Activated gamma-delta T cell treated with Interleukin-2 at 50 U/mL for 16 hours (primary cell): ENCODE measurements at regions not wholly inside any gene's neighbourhood (a gene's known extent, or its start where the extent isn't known, plus 50 kb on each side); places are given as distances from the start of the nearest gene placed in this dataset.

Source experiments
- DNase-seq: peaks from one replicate; pipeline ENCODE4 v3.0.0-alpha.2; 2020

DNA sequence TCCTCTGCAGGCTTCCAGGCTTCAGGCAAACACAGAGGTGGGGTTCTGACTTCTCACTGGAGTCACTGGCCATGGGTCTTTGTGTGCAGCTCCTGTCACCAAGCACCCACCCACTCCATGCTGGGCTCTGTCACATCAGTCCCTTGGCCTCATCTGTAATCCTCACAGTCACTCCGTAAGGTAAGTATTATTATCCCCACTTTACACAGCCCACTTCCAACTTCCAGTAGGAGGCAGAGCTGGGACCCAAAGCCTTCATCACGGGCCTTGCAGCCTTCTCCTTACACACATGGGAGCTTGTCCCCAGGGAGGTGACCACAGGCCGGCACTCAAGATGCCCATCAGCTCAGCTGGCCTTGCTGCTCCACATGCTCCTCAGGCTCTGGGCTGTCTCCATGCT, 266.7 kb upstream of the B3GAT1 start:
- no peak for DNase-seq

DNA sequence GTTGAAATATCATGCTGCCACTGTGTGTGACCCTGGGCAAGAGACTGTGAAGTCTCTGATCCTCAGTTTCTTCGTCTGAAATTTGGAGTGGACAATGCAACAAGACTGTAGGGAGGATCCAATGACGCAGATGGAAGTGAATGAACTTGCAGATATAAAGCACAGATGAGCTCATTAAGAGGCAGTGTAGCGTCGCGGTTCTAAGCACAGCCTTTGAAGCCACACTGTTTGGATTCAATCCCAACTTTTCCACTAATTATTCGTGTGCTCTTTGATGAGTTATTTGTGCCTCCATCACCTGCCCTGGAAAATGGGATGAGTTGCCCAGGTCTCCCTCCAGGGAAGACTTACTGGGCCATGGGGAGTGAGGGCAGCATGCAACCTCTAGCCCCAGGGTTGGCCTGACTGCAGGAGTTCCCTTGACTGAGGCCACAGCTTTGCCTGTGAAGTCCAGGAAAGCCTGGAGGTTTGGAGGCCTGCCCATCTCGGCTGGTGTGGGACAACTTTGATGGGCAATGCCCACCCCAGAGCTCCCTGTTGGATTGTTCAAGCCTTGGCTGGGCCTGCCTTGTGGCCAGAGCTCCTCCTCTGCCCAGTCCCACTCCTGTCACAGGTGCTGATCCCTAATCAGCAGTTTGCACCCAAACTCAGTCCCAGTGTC, 266.0 kb upstream of the B3GAT1 start:
- no peak for DNase-seq

DNA sequence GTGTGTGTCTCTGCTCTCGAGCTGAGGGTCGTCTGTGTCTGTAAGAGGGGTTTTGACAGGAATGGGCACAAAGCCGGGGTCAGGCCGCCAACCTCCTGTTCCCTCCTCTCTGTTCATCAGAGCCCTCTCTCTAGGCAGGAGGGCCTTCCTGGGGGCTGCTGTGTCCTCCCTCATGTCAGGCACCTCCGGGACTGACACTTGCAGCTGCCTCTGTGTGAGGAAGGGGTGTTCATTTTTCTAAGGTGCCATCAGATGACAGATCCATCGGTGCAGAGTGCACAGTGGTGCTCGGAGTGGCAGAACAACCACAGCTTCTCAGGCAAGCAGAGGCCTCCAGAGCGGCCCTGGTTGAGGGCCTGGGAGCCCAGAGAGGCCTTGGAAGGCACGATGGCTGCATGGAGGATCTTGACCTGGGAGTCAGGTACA, 265.4 kb upstream of the B3GAT1 start:
- DNase-seq = no peak

DNA sequence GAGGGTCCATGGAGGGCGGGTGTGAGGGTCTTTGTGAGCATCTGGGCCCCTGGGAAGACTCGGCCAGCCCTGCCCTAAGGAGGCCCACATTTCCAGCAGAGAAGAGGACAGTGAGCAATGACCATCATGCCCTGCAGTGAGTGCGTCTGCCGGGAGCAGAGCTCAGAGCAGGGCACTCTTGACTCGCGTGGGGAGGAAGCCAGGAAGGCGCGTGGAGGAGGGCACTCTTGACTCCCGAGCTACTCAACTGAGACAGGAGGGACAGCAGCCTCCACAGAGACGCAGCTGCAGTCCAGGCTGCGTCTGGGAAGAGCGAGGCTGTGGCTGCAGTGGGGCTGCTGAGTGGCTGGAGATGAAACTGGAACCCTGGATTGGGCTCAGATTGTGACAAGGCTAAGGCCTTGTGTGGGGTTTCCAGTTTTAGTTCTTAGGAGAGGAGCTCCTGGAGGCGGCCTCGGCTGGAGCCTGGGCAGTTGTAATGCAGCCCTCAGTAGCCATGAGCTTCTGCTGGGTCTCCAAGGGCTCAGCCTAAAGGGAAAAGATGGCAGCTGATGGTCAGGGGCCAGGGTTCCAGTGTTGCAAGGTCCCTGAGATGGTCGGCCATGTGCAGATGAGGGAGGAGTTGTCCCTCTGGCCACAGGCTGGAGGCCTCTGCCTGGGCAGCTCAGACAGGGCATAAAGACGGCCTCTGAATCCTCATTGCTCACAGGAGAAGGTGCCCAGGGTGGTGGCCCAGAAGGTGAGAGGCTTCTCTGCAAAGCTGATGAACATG, 264.7 kb upstream of the B3GAT1 start:
- DNase-seq = no peak

DNA sequence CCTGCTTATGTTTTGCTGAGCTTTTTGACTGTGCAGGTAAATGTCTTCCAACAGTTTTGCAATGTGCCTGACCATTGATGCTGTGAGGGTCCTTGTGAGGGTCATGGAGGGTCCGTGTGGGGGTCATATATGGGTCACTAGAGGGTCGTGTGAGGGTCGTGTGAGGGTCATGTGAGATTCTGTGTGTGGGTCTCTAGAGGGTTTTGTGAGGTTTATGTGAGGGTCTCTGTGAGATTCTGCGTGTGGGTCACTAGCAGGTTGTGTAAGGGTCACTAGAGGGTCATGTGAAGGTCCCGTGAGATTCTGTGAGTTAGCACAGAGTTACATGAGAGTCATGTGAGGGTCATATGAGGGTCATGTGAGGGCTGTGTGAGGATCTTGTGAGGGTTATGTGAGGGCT, 263.9 kb upstream of the B3GAT1 start:
- DNase-seq = no peak

DNA sequence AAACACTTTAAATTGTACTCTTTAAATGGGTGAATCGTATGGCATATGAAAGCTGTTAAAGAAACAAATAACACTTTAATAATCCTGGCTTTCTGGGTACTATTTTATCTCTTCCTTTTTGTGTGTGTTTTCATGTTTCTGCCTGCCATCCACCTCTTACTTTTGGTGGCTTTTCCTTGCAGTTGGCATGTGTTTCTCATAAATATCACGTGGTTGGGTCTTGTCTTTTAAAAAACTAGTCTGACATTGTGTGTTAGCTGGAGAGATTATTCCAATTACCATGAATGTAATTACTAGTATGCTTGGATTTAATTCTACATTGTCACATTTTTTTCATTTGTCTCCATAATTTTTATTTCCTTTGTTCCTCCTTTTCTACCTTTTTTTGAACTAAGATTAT, 262.9 kb upstream of the B3GAT1 start:
- no peak for DNase-seq

DNA sequence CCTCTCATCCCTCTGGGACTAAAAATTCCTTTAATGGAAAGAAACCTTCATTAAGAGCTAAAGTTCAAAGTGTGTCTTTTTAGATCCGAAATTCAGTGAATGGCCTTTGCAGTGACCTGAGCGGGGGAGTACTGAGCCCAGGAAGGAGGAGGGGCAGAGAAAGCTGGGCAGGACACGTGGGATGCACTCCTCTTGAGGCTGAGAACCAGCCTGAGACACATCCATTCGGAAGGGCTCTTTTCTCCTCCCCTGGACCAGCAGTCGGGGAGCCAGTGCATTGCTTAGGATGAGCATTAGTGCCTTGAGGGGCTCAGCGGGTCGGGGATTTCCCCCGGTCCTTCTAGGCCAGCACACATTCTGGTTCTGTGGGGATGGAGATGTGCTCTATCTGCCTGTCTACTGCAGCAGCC, 258.9 kb upstream of the B3GAT1 start:
- DNase-seq = no peak

DNA sequence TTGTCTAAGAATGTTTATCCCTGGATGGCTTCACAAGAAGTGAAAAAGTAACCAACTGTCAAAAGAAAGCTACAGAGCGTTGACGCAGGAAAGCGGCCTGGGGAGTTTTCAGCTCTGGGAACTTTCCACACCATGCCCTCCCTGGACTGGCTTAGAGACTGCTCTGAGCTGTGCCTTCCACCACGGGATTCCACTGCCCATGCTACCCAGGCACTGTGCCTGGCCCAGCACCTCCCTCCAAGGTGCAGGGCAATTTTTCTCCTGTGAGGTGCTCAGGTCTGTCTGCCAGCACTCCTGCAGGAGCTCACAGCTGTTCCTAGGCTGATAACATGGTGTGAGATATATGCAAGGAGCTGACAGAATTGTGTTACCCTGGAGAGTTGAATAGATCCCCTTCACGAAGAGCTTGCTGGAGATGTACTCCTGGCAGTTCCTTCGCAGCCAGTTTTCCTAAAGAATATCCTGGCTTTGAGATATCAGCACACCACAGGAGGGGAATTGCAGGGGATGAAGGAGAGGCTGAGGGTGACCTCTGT, 258.3 kb upstream of the B3GAT1 start:
- no peak for DNase-seq

DNA sequence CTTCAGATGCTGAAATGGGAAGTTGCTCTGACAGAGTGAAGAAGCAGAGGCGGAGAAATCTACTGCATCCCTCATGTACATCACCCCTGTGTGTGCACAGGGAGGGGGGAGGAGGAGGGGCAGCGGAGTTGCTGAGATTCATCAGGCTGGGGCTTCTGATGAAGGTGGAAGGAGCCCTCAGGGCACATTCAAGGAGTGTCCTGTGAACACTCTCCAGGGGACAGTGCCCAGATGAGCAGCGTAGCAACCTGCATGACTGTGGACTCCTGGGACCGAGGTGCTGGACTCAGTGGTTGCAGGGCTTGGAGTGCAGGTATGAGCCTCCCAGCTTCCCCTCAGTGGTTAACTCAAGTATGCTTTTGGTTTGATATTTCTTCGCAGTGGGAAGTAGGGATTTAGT, 257.8 kb upstream of the B3GAT1 start:
- DNase-seq = no peak

DNA sequence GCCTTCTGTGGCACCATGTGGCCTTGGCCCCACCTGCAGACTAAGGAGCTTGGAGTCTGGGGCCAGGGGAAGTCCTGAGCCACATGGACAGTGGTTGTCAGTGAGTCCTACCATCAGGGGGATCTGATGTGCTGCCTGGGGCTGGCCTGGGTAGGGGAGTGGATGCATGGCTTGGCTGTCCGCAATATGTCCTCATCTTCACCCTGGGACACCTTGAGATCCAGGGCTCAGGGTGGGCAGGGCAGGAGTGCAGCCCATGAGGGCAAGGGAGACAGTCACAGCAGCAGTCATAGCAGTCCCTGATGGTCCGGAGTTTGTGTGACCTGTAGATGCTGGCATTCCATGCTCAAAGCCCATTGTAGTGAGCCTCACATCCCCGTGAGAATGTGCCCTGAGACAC, 256.8 kb upstream of the B3GAT1 start:
- DNase-seq = no peak

DNA sequence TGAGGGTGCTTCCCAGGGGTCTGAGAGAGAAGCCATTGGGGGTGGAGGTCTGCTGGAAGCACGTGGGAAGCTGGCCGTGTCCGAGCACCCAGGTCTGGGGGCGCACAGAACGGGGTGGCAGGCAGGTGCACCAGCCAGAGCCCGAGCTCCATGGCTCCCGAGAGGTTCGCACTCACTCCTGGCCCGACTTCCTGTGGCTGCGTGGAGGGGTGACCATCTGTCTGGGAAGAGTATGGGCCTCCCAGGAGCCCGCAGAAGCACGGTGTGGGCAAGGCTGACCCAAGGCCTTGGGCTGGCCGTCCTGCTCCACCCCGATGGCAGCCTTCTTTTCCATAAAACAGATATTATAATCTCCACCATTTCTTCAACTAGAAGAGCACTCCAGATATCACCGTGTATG, 256.0 kb upstream of the B3GAT1 start:
- DNase-seq = no peak

DNA sequence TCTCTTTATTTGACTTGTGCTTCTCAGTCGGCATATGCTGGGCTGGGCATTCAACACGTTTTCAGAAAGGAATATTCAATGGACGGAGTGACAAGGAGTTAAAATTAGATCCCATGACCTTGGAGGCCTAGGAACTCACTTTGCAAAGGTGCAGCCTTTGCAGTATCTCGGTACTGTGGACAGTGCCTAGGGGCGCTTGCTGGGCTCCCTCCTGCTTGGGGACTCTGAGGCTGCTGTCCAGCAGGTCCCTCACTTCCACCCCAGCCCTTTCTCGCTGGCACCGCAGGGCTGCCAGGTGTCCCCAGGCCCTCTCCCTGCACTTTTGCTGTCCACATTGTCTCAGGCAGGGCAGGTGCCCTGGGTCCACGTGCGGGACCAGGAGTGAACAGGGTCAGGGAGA, 255.5 kb upstream of the B3GAT1 start:
- no peak for DNase-seq

DNA sequence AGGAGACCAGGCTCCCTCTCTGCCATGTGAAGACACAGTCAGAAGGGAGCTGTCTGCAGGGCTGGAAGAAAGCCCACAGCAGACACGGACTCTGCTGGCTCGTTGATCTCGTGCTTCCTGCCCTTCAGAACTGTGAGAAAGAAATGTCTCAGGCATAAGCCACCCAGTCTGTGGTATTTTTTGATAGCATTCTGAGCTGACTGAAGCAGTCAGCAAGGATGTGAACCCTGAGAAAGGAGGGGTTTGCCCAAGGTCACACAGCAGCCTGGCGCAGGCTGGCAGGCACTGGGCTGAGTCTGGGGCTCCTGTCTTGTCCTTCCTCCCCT, 255.1 kb upstream of the B3GAT1 start:
- no peak for DNase-seq

DNA sequence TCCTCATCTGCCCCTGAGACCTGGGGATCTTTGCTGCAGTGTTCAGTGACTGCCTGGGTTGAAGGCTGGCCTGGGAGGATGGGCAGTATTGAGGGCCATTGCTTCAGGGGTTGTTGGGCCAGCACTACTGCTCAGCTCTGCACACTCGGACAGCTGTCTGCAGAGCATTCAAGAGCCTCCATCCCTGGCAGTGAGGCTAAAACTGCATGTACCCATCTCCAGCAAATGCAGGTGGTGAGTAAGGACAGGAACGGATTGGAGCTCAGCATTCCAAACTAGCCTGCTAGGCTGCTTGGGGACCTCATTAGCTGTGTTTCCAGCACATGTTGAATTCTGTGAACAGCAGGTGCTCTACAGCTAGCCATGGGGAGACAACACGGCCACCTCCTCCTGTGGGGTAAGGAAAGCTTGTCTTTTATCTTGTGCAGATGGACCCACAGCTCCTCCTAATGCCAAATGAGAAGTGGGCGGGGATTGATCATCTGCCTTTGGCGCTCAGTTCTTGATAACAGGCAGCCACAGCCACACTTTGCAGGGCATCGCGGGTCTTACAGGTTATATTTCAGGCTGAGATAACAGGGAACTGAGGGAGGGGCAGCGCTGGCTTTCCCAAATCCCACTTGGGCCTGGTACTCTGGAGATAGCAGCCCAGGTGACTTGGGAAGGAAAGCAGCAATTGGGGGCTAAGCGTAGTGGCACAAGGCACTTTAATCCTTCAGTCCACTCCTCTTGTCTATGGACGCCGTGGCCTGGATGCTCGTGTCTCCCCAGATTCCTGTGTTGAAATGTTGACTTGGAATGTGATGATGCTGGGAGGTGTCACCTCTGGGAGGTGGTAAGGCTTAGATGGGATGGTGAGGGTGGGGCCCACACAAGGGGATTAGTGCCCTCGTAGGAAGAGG, 254.5 kb upstream of the B3GAT1 start:
- no peak for DNase-seq

DNA sequence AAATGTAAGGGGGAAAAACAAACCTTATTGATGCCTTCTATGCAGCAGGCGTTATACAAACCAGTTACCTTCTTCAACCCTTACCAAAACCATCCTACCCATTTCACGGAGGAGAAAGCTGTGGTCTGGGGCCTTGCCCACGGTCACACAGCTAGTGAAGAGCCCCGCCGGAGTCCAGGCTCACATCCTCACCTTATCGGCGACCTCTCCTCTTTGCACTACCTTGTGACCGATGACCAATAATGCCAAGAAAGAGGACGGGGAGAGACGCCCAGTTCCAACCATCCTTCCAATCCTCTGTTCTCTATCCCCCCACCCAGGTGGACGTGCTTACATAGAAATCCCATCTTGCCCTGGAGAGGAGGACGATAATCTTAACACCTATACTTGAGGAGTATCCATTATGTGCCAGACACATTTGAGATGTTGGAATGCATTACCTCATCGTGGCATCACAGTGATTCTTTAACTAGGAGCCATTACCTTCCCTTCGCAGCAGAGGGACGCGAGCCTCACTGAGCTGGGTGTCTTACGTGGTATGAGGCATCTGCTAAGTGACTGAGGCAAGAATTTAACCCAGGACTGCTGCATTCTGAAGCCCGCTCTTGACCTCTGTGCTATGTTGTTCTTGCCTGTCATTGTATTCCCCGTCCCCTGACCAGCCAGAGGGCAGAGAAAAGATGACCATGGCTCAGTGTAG, 253.7 kb upstream of the B3GAT1 start:
- DNase-seq = no peak

DNA sequence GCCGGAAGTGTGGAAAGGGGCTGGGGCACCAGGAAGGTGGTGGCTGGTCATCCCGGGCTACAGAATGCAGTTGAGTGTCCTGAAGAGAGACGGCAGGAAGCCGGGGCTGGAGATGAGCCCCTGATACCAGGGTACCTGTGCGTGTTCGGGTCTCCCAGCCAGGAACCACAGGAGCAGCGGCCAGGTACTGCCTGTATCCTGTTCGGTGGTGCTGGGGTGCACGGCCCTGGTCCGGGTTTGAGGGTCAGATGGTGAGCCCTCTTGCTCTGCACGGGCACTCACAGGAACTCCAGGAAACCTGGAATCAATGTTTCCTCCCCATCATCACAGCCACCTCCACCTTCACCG, 253.1 kb upstream of the B3GAT1 start:
- DNase-seq = no peak

DNA sequence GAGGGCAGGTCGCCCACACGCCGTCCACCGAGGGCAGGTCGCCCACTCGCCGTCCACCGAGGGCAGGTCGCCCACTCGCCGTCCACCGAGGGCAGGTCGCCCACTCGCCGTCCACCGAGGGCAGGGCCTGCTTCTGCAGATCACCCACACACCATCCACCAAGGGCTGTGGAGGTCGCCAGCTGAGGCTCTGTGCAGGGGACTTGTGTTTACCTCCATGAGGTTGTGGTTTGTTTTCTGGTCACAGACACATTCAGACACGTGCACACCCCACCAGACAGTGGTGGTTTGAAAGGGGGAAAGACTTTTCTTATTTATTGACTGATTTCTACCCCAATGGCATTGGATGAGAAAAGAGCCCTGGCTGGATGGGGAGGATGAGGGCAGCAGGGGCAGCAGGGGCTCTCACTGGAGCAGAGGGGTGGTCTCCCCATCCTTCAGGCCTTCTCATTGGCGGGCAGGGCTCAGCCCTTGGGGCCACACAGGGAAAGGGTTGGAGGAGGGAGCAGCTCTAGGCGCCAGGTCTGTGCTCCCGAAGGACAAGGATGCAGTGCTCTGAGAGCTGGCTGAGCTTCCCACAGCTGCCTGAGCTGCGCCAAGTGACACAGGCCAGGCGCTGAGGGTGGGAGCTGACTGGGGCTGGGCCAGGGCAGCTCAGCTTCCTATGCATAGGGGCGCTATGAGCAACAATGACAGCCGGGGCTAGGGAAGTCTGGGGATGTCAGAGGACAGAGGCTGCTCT, 252.6 kb upstream of the B3GAT1 start:
- DNase-seq = no peak

DNA sequence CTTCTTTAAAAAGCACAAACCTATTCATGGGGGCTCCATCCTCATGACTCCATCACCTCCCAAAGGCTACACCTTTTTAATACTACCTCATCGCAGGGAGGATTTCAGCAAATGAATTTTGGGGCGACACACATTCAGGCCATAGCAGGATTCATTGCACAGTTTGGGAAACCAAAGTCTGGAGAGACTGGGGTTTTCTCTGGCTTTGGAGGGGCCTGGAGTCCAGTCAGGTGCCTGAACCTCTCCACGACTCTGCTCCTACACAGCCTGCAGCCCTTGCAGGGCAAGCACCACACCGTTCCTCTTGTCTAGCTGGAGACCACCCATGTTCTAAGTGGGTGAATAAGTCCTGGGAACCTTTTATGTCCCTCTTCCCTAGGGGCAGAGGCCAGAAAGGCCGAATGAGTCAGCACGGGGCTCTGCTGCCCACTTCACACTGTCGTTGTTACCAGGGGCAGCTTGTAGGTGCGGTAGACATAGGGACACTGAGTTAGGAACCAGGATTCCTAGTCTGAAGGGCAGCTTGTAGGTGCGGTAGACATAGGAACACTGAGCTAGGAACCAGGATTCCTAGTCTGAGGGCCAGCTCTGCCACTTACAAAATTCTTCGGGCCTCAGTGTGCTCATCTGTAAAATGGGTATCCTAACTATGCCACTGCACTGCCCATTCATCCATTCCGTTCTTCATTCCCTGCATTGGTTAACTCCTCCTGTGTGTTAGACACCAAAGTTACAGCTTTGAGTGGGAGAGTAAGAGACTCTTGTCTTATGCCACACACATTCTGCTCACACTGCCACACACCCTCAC, 251.7 kb upstream of the B3GAT1 start:
- no peak for DNase-seq

DNA sequence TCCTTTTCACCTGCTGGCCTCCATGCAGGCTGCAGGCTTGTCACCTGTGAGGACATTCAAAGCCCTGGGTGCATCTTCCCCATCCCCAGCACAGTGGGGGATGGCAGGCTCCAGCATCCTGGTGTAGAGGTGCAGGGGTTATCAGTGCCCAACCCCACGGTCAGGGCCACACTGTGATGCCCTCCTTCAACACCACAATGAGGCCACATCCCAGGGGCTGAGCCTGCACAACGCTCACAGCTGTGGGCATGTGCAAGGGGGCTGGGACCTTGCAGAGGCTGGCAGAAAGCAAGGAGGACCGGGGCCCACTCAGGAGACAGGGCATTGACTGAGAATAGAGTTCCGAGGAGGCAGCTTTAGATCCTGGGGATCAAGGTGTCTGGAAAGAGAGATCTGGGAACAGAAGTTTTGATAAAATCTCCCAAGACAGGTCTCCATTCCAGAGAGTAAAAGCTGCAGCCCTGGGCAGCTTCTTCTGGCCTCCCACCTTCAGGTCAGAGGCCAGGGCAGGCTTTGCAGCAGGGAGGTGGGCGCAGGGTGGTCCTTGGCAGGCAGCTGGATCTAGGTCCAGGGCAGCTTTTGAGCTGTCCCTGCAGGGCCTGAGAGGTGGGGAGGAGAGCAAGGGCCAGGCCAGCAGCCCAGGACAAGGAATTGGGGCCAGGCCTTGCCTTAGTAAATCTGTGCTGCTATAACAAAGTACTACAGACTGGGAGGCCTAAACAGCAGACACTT, 250.8 kb upstream of the B3GAT1 start:
- DNase-seq = no peak

DNA sequence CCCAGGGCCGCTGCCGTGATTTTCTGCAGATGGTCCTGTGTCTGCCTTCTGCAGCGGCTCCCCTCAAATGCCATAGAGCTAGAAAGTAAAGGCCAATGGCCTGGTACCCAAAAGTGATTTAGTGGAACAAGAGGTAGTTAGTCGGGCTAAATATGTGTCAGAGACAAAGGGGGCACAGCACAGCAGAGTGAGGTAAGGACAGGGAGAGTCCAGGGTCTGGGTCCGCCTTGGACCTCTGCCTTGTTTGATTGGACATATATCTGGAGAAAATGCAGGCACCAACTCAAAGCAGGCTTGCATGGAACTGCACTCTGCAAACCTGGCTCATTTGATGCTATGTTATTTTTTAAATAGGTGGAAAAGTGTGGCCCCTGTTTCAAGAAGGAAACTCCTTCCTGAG, 249.6 kb upstream of the B3GAT1 start:
- DNase-seq = no peak

DNA sequence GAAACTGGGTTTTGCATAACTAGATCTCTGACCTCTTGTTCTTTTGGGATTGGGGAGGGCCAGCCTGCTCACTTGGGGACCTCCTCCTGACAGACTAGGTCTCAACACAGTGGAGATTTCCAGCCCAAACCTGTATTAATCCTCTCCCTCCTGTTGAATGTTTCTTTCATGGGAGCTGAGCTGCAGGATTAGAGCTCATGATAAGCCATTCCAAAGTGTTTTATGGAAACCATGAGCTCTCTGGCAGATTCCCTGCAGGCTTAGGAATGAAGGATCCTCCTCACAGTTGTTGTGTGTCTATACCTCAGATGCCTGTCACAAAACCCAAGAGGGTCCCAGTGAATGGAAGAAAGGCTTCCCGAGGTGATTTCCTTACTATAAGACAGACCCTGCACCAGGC, 248.4 kb upstream of the B3GAT1 start:
- DNase-seq = no peak
